Aorta (tissue), 5 donors: ENCODE measurements at regions not wholly inside any gene's neighbourhood (a gene's known extent, or its start where the extent isn't known, plus 50 kb on each side); places are given as distances from the start of the nearest gene placed in this dataset.

Experiments
- ATAC-seq: fragments of 200-7000 bp; cut with Tn5 transposase; one replicate; pipeline ENCODE4 v1.9.1; 2022; ENCODE audit warnings: moderate library complexity; ENCODE audit not compliant: low FRiP score
- DNase-seq, 2 donors: peaks; one replicate each; pipeline ENCODE4 v3.0.0-alpha.2; 2020
- H3K27ac ChIP-seq, 2 donors: one replicate each; pipeline ENCODE4 v1.5.1; 2013; ENCODE audit warnings: low read length in 2 of 2, mild to moderate bottlenecking in 2 of 2, moderate library complexity in 2 of 2, control low read depth in 1 of 2, inconsistent platforms in 1 of 2, low read depth in 1 of 2
- H3K27me3 ChIP-seq, 2 donors: one replicate each; pipeline ENCODE4 v1.6.1; 2013; ENCODE audit warnings: control low read depth in 1 of 2, low read length in 1 of 2, mild to moderate bottlenecking in 1 of 2, moderate library complexity in 1 of 2; ENCODE audit not compliant: insufficient read depth in 2 of 2, control insufficient read depth in 1 of 2
- H3K36me3 ChIP-seq, 2 donors: one replicate each; pipeline ENCODE4 v1.6.1; 2013; ENCODE audit warnings: control low read depth in 1 of 2, low read length in 1 of 2, mild to moderate bottlenecking in 1 of 2; ENCODE audit not compliant: insufficient read depth in 2 of 2, control insufficient read depth in 1 of 2
- H3K4me1 ChIP-seq, 2 donors: one replicate each; pipeline ENCODE4 v1.6.1; 2013; ENCODE audit warnings: low read length in 2 of 2, control low read depth in 1 of 2, mild to moderate bottlenecking in 1 of 2, moderate library complexity in 1 of 2; ENCODE audit not compliant: insufficient read depth in 2 of 2, control insufficient read depth in 1 of 2
- H3K4me3 ChIP-seq, 2 donors: one replicate each; pipeline ENCODE4 v1.5.1; 2013; ENCODE audit warnings: low read length in 2 of 2, control low read depth in 1 of 2, mild to moderate bottlenecking in 1 of 2
- H3K9me3 ChIP-seq: one replicate; pipeline ENCODE4 v1.6.1; 2013; ENCODE audit warnings: mild to moderate bottlenecking, low read length; ENCODE audit not compliant: control insufficient read depth
- WGBS, 2 donors: extraction: QIAGEN DNeasy Blood & Tissue Kit; methylation state at CpG; one replicate each; pipeline ENCODE4 v1.1.7; 2013; 5-methylcytosine and 5-hydroxymethylcytosine counted together
- intact Hi-C, 2 donors: fragments of 100-400 bp; cut with DNase I; formaldehyde crosslinking; loops; one replicate each; pipeline versions ENCODE4 v1.14.2 to v1.15.0; 2022
- donor health status: healthy with polysubstance abuse.
- donor health status: Bipolar disorder and iron deficiency.
- donor health status: DM: no; HTN: no; CAD: no.
- donor health status: DM: no; HTN: no; CAD: no.
- donor health status: DM: yes; HTN: yes; CAD: no.

DNA sequence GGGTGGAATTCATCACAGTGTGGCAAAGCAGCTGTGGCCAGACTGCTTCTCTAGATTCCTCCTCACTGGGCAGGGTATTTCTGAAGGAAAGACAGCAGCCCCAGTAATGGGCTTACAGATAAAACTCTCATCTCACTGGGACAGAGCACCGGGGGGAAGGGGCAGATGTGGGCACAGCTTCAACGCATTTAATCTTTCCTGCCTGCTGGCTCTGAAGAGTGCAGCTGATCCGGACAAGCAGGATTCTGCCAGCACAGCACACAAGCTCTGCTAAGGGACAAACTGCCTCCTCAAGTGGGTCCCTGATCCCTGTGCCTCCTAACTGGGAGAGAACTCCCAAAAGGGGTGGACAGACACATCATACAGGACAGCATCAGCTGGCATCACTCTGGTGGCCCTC is 779.9 kb upstream of the CNTNAP5 start:
- WGBS, 2 donors: 79 to 81% methylated on average over 3 of the region's 3 CpGs

DNA sequence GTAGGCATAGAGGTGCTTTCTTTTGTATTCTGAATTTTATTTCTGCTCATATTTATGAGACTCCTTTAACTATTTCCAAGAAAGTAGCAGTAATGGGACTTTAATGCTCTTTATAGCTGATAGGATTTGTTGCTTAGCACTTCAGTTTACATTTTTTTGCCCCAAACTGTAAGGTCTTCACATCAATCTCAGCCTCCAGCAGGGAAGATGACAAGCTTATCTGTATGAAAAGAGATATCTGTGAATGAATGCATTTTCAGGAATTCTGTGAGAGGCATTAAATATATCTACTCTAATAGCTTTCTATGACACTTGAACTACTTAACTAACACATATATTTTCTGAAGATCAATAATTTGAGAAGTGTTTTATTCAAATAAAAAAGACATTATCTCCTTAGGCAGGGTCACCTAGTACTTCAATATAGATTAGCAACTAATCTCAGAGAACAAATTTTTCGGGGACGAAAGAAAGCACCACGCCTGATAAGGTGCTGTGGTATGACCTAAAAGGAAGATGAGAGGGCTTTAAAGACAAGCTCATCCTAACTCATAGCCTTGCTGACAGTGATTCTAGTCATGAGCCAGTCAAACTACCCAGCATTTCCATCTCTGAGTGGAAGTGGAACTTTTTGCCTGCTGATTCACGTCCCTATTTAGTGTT is 766.1 kb upstream of the CNTNAP5 start:
- Histone ChIP-seq H3K36me3 (no peaks in the 10 kb centered on the region), H3K4me1 (no peaks in the 10 kb centered on the region), H3K27me3 (no peaks in the 10 kb centered on the region), H3K4me3 (no peak overlapping the region), H3K9me3 (no peaks in the 10 kb centered on the region), H3K27ac (no peak overlapping the region)
- DNase-seq: no peak
- no peak for ATAC-seq
- intact Hi-C loops: no loop called here
- WGBS, 2 donors: 85 to 89% methylated on average over 4 of the region's 4 CpGs

More for the DNA sequence above, 779.9 kb upstream of the CNTNAP5 start:
- intact Hi-C loops: no loop called here
- no peak for ATAC-seq
- Histone ChIP-seq H3K27ac (no peak overlapping the region), H3K4me3 (no peak overlapping the region), H3K9me3 (no peaks in the 10 kb centered on the region), H3K27me3 (no peaks in the 10 kb centered on the region), H3K36me3 (no peaks in the 10 kb centered on the region), H3K4me1 (no peaks in the 10 kb centered on the region)
- DNase-seq: no peak

DNA sequence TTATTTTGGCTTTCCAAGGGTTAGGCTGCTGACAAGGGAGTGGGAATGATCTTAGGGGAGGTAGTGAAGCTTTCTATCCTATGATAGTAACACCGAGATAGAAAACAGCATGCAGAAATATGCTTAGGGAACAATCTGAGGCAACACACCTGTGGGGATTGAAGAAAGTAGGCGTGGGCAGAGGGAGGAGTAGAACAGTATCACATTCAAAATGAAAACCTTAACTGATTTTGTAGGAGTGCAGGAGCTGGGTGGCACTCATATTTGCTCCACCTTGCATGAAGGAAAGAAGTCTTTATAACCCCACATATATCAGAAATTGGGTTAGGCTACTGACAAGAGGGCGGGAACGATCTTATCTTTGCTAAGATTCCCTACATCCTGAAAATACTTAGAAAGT is 762.2 kb upstream of the CNTNAP5 start:
- H3K9me3 ChIP-seq: no peaks in the 10 kb centered on the region
- H3K27ac ChIP-seq: no peak overlapping the region
- no peaks in the 10 kb centered on the region for H3K27me3 ChIP-seq
- no peak overlapping the region for H3K4me3 ChIP-seq
- 88 to 91% methylated on average over 4 of the region's 4 CpGs for WGBS, 2 donors
- ATAC-seq (no peak), DNase-seq (no peak)
- H3K4me1 ChIP-seq: no peaks in the 10 kb centered on the region
- no peaks in the 10 kb centered on the region for H3K36me3 ChIP-seq
- intact Hi-C loops: no loop called here

DNA sequence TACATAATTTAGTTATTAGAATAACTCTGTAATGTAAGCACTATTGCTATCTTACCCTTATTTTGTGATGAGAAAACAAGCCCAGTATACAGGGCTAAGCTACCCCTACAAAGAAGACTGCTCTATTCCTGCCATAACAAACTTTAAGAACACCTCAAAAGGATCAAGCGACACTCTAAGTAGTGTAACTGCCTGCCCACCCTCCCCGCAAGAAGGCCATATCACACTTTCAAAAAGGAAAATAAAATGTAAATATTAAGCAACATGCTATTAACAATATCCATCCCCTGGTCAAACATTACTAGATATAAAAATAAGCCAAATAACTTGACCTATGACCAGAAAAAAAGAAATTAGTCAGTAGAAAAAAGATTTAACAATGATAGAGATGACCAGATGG is 741.7 kb upstream of the CNTNAP5 start:
- Histone ChIP-seq H3K4me1 (peaks cover 0 to 2% of the 10 kb centered on the region in 2 donors), H3K36me3 (no peaks in the 10 kb centered on the region), H3K27me3 (no peaks in the 10 kb centered on the region), H3K9me3 (no peaks in the 10 kb centered on the region), H3K4me3 (no peak overlapping the region), H3K27ac (no peak overlapping the region)
- 92 to 96% methylated on average over 2 of the region's 2 CpGs for WGBS, 2 donors
- no peak for ATAC-seq
- DNase-seq: no peak
- intact Hi-C loops: no loop called here

DNA sequence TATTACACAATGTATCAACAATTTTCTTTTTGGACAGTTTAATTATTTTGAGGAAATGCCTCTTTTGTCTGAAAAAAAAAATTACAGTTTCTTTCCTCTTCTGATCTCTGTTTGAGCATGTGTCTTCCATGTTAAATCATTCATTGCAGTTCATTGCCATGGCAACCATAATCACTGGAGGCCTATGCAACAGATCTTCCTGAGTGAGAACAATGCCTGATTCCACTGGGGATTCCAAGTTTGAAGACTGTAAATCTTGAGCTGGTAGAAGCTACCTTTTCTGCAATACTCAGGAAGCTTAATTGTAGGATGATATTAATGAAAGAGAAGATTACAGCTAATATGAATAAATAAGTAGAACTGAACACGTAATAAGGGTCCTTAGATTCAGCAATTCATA is 721.4 kb upstream of the CNTNAP5 start:
- ATAC-seq (no peak), DNase-seq (no peak)
- H3K27ac ChIP-seq: no peak overlapping the region
- 75 to 88% methylated on average over 1 of the region's 1 CpG for WGBS, 2 donors
- H3K36me3 ChIP-seq: no peaks in the 10 kb centered on the region
- no peaks in the 10 kb centered on the region for H3K27me3 ChIP-seq
- no peaks in the 10 kb centered on the region for H3K4me1 ChIP-seq
- H3K9me3 ChIP-seq: no peaks in the 10 kb centered on the region
- no peak overlapping the region for H3K4me3 ChIP-seq
- intact Hi-C loops: loop anchor here in 1 of 2 donors (1.0 kb wide), 1 partner anchor 16 kb away; no protein-coding TSS in a partner anchor
